ENCODE measurements at regions not wholly inside any gene's neighbourhood (a gene's known extent, or its start where the extent isn't known, plus 50 kb on each side); places are given as distances from the start of the nearest gene placed in this dataset.
"Not testable (repeated sequence)": the region's sequence is repeated elsewhere in the genome, so short reads cannot be mapped to it uniquely, and the experiment has no call there.

DNA sequence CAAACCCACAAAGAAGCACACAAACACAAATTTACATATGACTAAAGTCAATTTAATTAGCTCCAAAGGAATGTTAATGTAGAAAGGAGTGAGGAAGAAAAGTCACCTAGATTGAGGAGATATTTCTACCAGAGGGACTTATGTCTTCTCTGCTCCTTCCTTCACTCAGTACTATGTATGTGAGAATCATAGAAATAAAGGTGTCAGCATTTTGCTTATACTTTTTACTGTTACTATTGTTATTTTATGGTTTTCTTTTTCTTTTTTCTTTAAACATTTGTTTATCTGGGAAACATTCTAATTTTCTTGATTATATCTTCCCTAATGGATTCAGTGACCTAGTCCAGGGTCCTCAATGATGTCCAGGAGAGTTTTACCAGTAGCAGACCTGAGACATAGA is 511.9 kb upstream of the NCAM2 start:
- no peak for DNase-seq (ENCODE audit: low read depth)
- TF ChIP-seq, protein P1, sequence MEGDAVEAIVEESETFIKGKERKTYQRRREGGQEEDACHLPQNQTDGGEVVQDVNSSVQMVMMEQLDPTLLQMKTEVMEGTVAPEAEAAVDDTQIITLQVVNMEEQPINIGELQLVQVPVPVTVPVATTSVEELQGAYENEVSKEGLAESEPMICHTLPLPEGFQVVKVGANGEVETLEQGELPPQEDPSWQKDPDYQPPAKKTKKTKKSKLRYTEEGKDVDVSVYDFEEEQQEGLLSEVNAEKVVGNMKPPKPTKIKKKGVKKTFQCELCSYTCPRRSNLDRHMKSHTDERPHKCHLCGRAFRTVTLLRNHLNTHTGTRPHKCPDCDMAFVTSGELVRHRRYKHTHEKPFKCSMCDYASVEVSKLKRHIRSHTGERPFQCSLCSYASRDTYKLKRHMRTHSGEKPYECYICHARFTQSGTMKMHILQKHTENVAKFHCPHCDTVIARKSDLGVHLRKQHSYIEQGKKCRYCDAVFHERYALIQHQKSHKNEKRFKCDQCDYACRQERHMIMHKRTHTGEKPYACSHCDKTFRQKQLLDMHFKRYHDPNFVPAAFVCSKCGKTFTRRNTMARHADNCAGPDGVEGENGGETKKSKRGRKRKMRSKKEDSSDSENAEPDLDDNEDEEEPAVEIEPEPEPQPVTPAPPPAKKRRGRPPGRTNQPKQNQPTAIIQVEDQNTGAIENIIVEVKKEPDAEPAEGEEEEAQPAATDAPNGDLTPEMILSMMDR (conservative IDR thresholded peaks at IDR 0.05; ENCODE audit: low read depth, low read length), result no peak
- no peak overlapping the region for H3K4me3 ChIP-seq (ENCODE audit: low read depth, low read length)

DNA sequence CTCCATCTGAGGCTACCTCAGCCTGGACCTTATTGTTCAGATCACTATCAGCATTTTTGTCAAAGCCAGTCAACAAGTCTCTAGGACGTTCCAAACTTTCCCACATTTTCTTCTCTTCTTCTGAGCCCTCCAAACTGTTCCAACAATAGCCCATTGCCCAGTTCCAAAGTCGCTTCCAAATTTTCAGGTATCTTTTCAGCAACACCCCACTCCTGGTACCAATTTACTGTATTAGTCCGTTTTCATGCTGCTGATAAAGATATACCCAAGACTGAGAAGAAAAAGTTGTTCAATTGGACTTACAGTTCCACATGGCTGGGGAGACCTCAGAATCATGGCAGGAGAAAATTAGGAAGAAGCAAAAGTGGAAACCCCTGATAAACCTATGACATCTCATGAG is 495.3 kb upstream of the NCAM2 start:
- not testable (repeated sequence) for DNase-seq (ENCODE audit: low read depth); H3K4me3 ChIP-seq (ENCODE audit: low read depth, low read length)

DNA sequence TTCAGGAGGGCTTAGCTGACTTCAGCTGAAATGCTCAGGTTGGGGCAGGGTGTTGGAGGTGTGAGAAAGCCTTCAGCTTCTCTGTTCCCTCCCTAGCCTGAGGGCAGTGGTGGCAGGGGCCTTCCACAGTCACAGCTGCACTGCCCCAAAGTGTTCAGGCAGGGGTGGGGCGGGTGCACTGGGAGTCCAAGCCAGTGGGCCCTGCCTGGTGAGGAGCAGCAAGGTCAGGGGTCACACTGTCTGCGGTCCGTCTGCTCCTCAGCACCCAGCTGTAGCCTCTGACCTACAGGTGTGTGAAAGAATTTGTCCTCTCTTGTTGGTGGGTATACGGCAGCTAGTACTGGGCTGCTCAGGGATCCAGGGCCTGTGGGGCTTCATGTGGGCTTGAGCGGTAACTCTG is 490.4 kb upstream of the NCAM2 start:
- no peak for DNase-seq (ENCODE audit: low read depth)
- TF ChIP-seq, protein P1 (conservative IDR thresholded peaks at IDR 0.05; ENCODE audit: low read depth, low read length), result no peak
- H3K4me3 ChIP-seq (ENCODE audit: low read depth, low read length), result no peak overlapping the region

DNA sequence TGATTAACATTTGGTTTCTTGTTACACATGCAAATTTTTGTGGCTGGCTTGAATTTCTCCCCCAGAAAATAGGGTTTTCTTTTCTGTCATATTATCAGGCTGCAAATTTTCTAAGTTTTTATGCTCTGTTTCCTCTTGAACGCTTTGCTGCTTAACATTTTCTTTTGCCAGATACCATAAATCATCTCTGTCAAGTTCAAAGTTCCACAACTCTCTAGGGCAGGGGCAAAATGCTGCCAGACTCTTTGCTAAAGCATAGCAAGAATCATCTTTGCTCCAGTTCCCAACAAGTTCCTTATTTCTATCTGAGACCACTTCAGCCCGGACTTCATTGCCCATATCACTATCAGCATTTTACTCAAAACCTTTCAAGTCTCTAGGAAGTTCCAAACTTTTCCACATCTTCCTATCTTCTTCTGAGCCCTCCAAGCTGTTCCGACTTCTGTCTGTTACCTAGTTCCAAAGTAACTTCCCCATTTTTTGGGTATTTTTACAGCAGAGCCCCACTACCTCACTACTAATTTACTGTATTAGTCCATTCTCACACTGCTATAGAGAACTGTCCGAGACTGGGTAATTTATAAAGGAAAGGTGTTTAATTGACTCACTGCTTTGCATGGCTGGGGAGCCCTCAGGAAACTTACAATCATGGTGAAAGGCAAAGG is 486.9 kb upstream of the NCAM2 start:
- TF ChIP-seq, protein P1 (conservative IDR thresholded peaks at IDR 0.05; ENCODE audit: low read depth, low read length), result no peak
- no peak for DNase-seq (ENCODE audit: low read depth)
- no peak overlapping the region for H3K4me3 ChIP-seq (ENCODE audit: low read depth, low read length)

DNA sequence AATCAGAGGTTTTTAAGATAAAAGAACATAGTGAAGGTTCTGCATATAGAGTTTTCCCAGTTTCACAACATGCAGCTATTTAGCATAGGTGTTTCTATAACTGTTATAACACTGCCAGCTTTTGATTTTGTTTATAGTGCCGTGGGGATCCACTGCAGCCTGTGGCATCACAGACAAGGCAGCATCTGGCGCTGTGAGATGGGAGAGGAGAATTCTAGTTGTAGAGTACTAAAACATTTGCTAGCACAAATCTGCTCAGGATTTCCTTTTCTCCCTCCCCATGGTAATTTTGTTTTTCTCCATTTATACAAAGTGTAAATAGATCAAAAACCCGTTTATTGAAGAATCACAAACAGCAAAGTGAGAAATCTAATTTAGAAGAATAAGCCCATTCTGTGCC is 482.8 kb upstream of the NCAM2 start:
- H3K4me3 ChIP-seq (ENCODE audit: low read depth, low read length), result no peak overlapping the region
- no peak for DNase-seq (ENCODE audit: low read depth)
- TF ChIP-seq, protein P1 (conservative IDR thresholded peaks at IDR 0.05; ENCODE audit: low read depth, low read length), result no peak

DNA sequence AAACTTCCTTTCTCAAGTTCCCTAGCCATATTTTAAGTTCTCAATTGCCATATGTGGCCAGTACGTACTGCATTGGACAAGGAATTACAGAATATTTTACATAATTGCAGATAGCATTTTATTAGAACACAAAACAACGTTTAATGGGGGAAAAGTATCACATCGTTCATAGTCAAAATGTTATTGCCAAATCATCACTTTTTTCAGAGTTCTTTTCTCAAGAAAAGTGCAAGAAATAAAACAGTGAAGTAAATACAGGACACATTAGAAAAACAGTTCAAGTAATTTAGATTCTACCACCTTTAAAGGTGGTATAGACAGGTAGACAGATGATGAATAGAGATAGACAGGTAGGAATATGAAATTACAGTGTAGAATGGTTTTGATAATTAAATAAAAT is 479.1 kb upstream of the NCAM2 start:
- no peak for DNase-seq (ENCODE audit: low read depth)
- no peak overlapping the region for H3K4me3 ChIP-seq (ENCODE audit: low read depth, low read length)
- TF ChIP-seq, protein P1 (conservative IDR thresholded peaks at IDR 0.05; ENCODE audit: low read depth, low read length), result no peak

DNA sequence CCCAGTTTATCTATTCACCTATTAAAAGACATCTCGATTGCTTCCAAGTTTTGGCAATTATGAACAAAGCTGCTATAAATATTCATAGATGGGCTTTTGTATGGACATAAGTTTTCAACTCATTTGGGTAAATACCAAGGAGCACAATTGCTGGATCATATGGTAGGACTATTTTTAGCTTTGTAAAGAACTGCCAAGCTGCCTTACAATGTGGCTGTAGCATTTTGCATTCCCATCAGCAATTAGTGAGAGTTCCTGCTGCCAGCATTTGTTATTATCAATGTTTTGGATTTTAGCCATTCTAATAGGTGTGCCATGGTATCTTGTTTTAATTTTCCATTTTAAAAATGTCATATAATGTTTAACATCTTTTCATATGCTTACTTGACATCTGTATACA is 475.6 kb upstream of the NCAM2 start:
- no peak for DNase-seq (ENCODE audit: low read depth)
- TF ChIP-seq, protein P1 (conservative IDR thresholded peaks at IDR 0.05; ENCODE audit: low read depth, low read length), result no peak
- H3K4me3 ChIP-seq (ENCODE audit: low read depth, low read length), result no peak overlapping the region

Data from epithelial cell of proximal tubule (primary cell).